ENCODE measurements at regions not wholly inside any gene's neighbourhood (a gene's known extent, or its start where the extent isn't known, plus 50 kb on each side); places are given as distances from the start of the nearest gene placed in this dataset.

GRCh38 chr17:54085934-54086333 lies 263.2 kb downstream of the KIF2B start:
- TF ChIP-seq CTCF (IDR thresholded peaks at IDR 0.05) (no peak), POLR2A (IDR thresholded peaks at IDR 0.05) (no peak)

All from esophagus squamous epithelium (tissue), 4 donors.